ENCODE measurements at regions not wholly inside any gene's neighbourhood (a gene's known extent, or its start where the extent isn't known, plus 50 kb on each side); places are given as distances from the start of the nearest gene placed in this dataset.

DNA sequence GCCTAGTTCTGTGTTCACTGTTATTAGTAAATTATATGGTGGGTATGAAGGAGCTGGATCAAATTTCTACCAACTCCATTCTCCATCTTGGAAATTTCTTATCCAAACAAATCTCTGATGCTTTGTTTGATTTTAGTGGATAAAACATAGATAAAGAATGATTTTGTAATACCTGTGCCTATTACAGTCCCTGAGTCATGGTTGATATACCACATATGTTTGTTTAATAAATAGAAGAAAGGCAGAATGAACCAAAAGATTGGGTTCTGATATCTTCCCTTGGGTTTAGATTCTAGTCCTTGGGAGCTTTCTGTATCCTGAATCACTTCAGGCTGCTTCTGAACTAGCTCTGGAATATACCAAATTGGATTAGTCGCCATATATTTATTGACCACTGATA is 203.6 kb downstream of the PDCD6IP start:
- TF ChIP-seq POLR2A (IDR thresholded peaks at IDR 0.05; ENCODE audit: low read depth, low read length), result no peak
- no peak for TF ChIP-seq POLR2AphosphoS5 (IDR thresholded peaks at IDR 0.05; ENCODE audit: low read depth, low read length)
- no peak for TF ChIP-seq TAF1 (IDR thresholded peaks at IDR 0.05; ENCODE audit: low read depth, low read length)
- no peak for TF ChIP-seq POU2F2 (IDR thresholded peaks at IDR 0.05; ENCODE audit: low read depth, low read length)
